ENCODE measurements at regions not wholly inside any gene's neighbourhood (a gene's known extent, or its start where the extent isn't known, plus 50 kb on each side); places are given as distances from the start of the nearest gene placed in this dataset.

DNA sequence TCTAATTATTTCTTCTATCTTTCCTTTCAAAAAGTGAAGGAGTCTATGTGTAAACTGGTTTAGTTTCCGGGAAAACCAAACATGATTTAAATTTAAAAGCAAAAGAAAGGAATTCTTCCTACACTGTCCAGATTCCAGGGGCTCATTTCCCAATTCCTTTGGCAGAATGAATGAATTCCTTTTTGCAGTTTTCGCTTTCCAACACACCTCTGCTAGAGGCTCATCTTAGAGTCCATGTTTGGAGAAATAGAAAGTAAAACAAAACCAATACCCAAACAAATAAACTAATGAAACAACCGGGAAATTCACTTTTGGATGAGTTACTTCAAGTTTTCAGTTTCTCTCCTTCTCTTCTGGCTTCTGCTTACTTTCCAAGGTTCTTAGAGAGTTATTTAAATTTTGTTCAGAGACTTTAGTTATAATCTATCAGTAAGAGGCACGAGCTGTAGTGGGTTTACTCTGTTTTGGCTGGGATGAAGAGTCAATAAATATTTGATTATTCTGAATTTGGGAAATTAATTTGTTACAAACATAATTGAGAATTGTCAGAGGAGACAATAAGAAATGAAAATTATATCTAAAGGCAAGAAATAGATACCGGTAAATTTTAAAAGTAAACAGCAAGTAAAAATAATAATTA is 365.0 kb upstream of the CDH9 start:
- no peak for DNase-seq

DNA sequence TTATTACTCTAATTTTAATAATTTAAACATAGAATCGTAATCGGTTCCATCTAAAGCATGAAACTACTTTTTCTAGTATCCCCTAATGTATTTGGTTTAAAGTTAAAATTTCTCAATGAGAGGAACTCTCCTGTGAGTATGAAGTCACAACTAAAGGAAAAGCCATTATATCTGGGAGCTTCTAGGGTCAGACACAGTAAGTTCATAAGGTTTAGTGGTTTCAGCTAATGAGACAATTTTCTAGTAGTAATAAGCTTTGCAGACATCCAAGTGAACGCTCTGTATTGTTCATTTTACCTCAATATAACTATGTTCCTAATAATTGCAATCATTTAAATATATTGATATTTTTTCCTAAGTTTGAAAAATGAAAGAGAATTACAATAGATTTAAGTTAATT is 364.4 kb upstream of the CDH9 start:
- no peak for DNase-seq

DNA sequence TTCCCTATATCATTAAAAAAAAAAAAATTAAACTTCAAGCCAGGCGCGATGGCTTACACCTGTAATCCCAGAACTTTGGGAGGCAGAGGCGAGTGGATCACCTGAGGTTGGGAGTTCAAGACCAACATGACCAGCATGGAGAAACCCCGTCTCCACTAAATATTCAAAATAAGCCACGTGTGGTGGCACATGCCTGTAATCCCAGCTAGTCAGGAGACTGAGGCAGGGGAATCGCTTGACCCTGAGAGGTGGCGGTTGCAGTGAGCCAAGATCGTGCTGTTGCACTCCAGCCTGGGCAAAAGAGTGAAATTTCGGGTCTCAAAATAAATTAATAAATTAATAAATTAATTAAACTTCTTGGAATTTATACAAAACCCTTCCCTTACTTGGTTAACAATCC is 358.6 kb upstream of the CDH9 start:
- no peak for DNase-seq

DNA sequence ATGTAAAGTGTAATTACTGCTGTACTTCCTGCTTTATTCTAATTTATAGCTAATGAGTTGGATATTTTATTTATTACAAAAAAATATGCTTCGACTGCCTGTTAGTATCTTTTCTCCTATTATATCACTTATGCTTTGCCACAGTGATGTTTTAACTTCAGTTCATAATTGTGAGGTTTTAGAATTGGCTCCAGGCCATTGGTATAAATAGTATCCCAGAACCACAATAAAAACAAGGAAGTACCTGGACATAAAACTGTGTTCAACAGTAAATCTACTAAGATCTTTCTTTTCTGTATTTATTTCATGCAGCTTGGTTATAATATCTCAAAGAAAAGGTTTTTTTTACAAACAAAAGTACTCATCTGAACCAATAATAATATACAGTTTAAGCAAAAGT is 354.3 kb upstream of the CDH9 start:
- DNase-seq, result no peak

DNA sequence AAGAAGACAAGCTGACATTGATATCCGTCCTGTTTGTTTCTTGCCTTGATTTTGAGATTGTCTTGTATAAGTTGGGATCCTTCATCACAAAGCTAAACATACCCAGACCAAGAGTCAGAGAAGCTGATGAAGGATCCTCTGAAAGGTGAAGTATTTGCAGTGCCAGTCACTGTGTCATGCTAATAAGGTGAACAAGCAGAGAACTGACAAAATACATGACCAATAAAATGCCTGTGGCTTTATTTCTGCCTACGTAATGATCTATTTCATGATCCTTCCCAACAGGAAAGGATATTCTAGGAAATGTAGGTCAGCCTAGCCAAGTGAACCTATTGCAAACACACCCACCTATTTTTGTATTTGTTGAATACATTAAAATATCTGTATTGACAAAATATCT is 351.3 kb upstream of the CDH9 start:
- no peak for DNase-seq

DNA sequence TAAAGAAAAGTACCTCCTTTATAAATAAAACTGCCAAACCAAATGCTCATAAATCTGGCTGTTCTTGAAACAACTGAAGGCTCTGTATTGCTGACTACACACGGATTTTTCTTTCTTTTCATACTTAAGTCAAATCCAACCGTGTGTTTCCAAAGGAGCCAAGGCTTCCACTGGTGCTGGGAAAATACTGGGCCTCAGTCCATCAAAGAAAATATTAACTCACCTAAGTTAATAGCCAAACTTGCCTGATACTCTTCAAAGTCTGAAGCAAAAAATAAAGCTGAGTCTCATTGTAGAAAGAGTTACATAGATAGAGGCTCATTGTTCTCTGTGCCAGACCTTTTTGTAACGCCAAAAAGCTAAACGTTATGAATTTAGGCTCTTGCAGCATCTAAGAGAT is 350.4 kb upstream of the CDH9 start:
- DNase-seq, result no peak

DNA sequence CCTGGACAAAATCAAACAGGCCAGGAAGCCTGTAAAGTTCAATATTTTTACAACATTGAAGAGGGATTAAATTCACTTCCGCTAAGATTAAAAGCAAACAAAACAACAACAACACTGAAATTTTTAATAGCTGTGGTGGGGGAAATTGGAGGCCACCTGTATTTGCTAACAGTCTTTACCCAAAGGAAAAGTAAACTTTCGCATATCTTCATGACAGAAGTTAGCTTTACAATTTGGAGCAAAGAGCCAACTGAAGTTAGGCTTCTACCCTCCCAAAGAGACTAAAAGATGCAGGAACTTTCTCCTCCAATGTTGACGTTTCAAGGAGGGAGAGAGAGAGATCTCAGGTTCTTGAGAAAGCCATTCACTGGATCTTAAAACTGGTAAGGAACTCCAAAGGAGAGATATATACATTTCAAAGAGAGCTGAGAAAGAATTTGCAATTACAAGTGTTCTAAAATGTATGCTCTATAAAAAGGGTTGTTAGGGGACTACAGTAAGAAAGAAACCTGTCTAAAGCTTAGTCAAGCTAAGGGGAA is 349.2 kb upstream of the CDH9 start:
- DNase-seq, result no peak

DNA sequence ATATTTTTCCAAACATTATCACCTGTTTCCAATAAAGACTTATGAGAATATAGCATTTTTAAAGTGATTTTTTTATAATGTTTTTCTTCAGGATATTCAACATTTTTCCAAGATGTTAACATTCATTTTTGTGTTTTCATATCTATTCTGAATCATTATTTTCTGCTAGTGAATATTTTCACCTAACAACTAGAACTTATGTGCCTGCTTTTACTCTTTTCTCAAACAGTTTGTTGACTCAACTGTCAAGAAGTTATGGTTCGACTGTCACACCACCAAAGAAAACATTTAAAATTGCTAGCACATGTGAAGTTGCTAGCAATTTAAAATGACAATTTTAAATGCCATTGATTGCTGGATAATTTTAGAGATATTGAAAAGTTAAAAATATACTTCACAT is 343.3 kb upstream of the CDH9 start:
- no peak for DNase-seq

DNA sequence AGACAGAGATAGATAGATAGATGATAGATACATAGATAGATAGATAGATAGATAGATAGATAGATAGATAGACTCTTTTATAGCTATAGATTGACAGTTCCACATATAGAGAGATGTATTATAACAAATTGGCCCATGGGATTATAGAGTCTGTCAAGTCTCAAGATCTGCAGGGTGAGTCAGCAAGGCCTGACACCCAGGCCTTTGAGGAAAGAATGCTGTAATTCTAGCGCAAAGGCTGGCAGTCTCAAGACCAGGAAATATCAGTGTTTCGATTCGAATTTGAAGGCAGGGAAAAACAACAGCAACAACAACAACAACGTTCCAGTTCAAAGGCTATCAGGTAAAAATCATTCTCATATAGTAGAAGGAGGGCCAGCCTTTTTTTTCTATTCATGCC is 339.2 kb upstream of the CDH9 start:
- no peak for DNase-seq

DNA sequence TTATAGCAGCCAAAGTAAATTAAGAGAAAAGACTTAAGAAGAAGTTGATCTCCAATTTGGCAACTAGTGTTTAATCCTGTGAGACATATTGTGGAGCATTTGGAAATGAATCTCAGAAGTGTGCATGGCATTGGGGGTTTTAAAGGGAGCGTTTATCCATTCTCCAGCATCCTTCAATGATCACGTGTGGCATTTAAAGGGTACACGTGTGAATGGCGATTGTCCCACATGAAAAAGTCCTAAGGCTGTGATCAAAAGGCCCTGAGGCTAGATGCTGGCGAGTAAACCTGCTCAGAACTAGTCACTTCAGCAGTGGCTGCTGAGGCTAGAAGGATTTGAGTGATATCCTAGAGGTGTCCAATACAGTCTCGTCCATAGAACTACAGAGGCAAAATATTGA is 315.6 kb upstream of the CDH9 start:
- DNase-seq, result no peak

DNA sequence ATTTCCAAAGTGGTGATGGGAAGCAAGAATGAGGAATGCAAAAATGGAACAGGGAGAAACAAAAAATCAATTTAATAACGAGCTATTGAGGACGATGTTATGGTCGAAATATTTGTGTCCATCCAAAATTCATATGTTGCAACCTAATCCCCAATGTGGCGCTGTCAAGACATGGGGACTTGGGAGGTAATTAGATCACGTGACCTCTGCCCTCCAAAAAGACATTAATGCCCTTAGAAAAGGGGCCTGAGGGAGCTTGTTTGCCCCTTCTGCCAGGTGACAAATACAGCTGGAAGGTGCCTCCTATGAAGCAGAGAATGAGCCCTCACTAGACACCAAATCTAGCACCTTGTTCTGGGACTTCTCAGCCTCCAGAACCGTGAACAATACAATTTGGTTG is 315.2 kb upstream of the CDH9 start:
- DNase-seq, result no peak

DNA sequence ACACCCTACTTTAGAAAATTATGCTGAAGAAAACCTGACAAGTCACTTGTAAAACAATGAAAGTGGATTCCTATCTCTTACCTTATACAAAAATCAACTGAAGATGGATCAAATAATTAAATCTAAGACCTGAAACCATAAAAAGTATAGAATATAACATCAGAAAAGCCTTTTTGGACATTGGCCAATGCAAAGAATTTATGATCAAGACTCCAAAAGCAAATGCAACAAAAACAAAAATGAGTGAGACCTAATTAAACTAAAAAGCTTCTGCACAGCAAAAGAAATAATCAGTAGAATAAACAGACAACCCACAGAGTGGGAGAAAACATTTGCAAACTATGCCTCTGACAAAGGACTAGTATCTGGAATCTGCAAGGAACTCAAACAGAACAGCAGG is 303.0 kb upstream of the CDH9 start:
- no peak for DNase-seq

DNA sequence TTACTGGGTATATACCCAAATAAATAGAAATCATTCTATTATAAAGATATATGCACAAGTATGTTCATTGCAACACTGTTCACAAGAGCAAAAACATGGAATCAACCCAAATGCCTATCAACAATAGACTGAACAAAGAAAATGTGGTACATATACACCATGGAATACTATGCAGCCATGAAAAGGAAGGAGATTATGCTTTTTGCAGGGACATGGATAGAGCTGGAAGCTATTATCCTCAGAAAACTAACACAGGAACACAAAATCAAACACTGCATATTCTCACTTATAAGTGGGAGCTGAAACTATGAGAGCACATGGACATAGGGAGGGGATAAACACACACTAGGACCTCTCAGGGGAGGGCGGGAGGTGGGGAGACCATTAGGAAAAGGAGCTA is 298.4 kb upstream of the CDH9 start:
- no peak for DNase-seq

DNA sequence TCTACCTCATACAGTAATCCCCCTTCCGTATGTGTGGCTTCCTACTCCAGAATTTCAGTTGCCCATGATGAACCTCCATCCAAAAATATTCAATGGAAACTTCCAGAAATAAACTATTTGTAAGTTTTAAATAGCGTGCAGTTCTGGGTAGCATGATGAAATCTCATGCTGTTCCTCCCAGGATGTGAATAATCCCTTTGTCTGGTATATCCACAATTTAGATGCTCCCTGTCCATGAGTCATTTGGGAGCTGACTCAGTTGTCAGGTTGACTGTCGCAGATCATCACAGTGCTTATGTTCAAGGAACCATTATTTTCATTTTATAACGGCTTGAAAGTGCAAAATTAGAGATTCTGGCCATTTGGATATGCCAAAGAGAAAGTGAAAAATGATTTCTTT is 290.1 kb upstream of the CDH9 start:
- no peak for DNase-seq

DNA sequence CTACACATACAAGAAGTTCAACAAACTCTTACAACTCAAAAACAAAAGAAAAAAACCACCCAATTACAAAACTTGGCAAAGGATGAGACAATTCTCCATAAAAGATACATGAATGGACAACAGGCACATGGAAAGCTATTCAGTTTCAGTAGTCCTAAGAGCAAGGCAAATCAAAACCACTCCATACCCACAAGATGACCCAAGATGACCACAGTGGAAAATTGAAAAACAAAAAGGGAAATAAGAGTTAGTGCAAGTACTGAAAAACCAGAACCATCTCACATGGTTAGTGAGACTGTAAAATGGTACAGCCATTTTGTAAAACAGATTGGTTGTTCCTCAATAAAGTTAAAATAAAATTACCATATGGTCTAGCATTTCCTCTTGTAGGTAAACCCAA is 287.1 kb upstream of the CDH9 start:
- DNase-seq, result no peak

DNA sequence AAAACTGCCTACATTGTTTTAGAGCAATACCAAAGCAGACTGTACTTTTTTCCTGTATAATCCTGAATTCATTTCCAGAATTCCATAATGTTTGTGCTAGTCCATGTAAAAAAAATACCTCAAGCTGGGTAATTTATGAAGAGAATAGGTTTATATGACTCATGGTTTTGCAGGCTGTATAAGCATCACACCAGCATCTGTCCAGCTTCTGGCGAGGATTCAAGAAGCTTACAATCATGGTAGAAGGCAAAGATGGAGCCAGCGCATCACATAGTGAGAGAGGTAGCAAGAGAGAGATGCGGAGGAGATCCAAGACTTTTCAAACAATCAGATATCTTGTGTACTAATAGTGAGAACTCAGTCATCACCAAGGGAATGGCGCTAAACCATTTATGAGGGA is 280.3 kb upstream of the CDH9 start:
- no peak for DNase-seq

DNA sequence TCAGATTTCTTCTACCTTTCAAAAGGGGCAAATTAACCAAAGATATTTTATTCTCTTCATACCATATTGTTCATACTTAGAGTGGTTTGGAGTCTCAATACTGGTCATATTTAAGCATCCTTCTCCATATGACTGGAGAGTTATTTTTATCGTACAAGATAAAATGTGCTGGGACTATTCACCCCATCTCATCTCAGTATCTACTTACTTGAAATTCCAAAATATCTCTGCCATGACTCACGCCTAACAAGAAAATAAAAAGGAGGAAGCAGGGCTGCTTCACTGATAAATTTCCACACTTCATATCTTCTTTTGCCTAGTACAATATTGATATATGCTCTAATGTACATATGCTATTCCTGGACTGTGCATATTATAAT is 277.9 kb upstream of the CDH9 start:
- no peak for DNase-seq

DNA sequence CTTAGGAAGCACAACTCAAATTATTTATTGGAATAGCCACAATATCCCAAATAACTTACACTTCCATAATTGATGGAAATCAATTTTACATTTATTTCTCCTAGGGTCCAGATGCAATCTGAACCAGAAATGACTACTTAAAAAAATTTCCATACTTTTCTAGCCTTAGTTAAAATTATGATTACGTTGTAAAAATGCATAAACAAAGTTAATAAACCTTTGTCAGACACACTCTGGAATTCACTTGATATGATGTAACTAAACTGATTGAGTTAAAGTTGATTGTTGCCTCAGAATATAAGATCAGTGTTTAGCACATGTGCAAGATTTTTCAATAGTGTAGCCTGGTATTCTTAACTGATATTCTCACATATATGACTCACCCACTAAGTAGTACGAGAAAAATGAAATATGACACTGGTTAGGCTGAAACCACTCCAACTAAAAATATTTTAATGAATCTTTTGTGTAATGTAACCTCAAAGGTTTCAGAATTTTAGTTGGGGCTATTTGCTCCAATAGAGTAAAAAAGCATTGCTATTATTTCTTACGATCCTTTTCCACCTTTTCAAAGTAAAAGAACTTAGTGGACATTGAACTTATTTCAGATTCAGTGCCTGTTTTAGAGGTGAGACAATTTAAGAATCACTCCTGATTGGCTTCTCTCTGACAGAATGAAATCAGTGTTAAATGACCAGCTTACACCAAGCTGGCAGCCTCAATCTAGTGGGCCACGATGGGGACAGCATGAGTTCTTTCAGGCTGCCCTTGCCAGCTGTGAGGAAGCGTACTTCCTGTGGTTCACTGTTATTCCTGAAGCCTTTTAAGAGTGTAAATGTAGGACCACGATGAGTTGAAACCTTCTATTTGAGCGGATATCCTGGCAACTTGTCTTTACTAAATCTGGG is 277.2 kb upstream of the CDH9 start:
- DNase-seq, result no peak

DNA sequence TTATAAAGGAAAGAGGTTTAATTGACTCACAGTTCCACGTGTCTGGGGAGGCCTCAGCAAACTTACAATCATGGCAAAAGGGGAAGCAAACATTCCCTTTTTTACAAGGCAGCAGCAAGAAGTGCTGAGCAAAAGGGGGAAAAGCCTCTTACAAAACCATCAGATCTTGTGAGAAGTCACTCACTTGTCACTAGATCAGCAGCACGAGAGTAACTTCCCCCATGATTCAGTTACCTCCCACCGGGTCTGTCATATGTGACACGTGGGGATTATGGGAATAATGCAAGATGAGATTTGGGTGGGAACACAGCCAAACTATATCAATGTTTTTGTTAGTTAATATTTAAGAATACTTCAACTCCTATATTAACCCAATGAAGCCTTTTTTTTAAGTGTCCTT is 275.2 kb upstream of the CDH9 start:
- no peak for DNase-seq

DNA sequence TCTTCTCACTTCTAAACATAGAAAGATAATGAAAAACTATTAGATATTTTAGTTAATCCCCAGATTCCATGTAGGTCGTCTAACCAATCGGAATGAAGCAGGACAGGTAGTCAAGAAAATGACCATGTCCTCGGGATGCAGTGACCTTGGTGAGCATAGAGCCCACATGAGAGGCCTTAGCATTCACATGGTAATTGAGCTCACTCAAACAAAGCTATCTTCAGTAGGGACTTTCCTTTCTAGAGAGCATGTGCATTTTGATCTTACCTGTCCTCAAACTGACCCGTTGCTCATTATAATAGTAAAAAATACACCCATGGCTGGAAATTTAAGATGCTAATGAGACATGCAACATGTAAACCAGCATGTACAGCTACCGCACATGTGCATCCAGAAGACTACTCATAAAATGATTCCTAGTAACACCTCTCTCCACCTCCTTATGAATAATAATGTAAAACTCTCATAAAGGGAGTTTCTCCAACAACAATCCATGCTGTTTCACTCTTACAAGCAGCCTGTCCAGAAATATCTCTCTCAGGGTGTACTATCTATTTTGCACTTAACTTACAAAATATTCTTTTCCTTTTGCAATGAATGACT is 274.0 kb upstream of the CDH9 start:
- no peak for DNase-seq

DNA sequence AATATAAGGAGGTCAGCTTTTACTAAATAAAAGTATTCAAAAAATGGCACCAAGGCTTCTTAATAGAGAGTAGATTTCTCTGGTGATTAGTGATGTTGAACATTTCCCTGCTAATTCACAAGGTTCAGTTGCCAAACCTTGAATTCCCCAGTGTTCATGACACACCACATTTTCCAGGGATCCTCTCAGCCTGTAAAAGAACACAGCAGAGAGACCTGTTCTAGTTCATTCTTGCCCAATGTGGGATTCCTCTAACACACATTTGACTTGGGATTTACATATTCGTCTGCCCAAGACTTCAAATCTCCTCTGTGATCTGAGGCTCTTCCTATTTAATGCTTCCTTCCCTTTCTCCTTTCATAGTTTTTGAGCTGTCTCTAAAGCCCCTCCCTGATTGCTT is 273.2 kb upstream of the CDH9 start:
- DNase-seq, result no peak

DNA sequence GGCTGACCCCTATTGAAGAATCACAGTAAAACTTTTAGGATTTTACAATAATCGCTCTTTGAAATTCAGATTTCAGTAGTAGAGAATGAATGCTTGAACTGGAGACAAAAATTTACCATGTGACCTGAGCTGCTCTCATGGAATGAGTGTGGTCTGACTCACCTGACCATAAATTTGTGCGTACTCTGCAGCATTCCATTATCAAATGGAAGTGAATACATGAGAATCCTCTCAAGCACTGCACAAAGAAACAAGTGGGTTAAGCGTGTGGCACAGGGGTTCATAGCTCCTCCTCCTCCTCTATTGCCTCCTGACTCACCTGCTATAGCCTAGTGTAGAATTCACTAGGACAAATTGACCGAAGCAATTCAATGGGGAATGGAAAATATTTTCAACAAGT is 269.8 kb upstream of the CDH9 start:
- no peak for DNase-seq

DNA sequence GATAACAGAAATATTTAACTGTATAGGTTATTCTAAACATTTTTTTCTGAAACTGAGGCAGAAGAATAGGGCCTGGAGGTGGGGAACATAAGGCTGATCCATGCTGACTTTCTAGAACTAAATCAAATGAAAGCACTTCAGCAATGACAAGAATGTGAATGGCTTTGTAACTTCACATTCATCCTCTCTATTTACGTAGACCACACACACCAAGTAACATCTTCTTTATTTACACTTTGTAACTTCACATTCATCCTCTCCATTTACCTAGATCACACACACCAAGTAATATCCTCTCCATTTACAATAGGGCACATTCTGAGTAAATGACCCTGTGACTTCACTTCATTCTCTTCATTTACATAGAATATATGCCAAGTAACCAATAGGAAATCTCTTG is 251.8 kb upstream of the CDH9 start:
- DNase-seq, result no peak

DNA sequence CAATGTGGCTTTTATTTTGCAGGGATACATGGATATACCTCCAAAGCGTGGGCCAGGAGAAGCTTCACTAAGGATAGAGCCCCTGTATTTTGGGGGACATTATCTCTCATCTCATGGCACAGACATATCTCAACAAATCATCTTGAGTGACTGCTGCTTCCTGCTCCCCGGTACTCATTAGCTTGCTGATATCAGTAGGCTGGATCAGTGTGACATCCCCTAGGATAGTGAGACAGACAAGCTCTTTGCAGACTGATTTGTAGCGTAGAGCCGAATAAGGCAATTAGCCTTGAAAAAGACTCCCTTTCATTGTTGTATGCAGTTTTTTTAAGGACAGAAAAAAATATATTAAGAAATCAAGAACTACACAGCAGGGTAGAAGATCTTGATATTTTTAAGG is 237.7 kb upstream of the CDH9 start:
- no peak for DNase-seq
